ENCODE measurements at regions not wholly inside any gene's neighbourhood (a gene's known extent, or its start where the extent isn't known, plus 50 kb on each side); places are given as distances from the start of the nearest gene placed in this dataset.

DNA sequence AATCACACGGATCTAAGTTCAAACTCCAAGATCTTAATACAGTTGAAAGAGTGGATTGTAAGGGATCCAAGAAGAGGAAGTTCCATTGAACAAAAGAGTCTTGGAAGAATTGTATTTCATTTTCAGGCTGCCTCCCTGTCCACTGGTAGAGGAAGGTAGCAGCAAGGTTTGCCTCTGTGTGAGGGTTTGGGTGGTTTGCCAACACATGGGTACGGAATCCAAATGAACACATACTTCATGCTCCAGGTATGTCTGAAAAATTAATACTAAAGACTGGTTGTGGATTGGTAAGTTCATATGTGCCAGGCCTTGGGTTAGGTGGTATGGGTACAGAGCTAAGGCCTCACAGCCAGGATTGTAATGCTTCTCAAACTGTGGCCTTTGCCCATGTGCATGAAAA is 523.6 kb upstream of the BOD1L1 start:
- Histone ChIP-seq H3K9me3 (no peaks in the 10 kb centered on the region), H3K27me3 (no peaks in the 10 kb centered on the region), H3K4me3 (no peak overlapping the region), H3K36me3 (no peaks in the 10 kb centered on the region), H3K4me1 (no peaks in the 10 kb centered on the region), H3K27ac (no peak overlapping the region)
- DNase-seq (no peak), ATAC-seq (no peak)
- no peak for TF ChIP-seq POLR2A (IDR thresholded peaks at IDR 0.05)
- TF ChIP-seq, protein P1, sequence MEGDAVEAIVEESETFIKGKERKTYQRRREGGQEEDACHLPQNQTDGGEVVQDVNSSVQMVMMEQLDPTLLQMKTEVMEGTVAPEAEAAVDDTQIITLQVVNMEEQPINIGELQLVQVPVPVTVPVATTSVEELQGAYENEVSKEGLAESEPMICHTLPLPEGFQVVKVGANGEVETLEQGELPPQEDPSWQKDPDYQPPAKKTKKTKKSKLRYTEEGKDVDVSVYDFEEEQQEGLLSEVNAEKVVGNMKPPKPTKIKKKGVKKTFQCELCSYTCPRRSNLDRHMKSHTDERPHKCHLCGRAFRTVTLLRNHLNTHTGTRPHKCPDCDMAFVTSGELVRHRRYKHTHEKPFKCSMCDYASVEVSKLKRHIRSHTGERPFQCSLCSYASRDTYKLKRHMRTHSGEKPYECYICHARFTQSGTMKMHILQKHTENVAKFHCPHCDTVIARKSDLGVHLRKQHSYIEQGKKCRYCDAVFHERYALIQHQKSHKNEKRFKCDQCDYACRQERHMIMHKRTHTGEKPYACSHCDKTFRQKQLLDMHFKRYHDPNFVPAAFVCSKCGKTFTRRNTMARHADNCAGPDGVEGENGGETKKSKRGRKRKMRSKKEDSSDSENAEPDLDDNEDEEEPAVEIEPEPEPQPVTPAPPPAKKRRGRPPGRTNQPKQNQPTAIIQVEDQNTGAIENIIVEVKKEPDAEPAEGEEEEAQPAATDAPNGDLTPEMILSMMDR (IDR thresholded peaks at IDR 0.05) = no peak
- WGBS (ENCODE audit: insufficient coverage, low coverage, low lambda C conversion rate, missing lambda C conversion rate) = 65% methylated on average over 2 of the region's 2 CpGs
- intact Hi-C loops (cut with DNase I) = no loop called here

DNA sequence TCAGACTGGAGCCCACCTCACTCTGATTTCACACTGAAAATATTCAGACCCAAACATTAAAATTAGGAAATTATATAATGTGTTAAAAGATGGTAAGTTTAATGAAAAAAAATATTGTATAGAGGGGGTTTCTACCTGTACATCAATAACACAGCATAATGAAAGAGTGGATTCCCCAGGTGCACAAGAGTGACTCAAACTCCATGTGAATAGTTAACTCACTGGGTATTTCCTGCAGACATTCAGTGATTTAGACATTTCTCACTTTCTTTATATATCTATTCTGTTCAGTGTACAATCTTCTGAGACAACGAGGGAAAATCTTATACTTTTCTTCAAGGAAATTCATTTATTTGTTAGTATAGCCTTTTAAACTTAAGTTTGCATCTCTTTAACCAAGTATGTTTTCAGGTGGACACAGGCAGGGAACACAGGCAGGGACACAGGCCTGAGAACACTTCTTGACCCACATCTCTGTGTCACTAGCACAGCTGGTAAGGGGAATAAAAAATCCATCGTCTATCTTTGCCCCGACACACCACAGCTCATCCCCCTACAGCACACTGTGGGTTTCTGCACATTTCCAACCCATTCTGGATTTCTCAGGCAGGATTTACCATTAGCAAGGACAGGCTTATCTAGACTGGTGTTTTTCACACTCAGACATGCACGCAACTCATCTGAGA is 525.5 kb upstream of the BOD1L1 start:
- intact Hi-C loops (cut with DNase I) = no loop called here
- Histone ChIP-seq H3K36me3 (no peaks in the 10 kb centered on the region), H3K4me3 (no peak overlapping the region), H3K27ac (no peak overlapping the region), H3K9me3 (no peaks in the 10 kb centered on the region), H3K4me1 (no peaks in the 10 kb centered on the region), H3K27me3 (no peaks in the 10 kb centered on the region)
- WGBS (ENCODE audit: insufficient coverage, low coverage, low lambda C conversion rate, missing lambda C conversion rate) = 72% methylated on average over 4 of the region's 4 CpGs
- ATAC-seq (no peak), DNase-seq (no peak)
- TF ChIP-seq, protein P1 (IDR thresholded peaks at IDR 0.05) = no peak
- no peak for TF ChIP-seq POLR2A (IDR thresholded peaks at IDR 0.05)

DNA sequence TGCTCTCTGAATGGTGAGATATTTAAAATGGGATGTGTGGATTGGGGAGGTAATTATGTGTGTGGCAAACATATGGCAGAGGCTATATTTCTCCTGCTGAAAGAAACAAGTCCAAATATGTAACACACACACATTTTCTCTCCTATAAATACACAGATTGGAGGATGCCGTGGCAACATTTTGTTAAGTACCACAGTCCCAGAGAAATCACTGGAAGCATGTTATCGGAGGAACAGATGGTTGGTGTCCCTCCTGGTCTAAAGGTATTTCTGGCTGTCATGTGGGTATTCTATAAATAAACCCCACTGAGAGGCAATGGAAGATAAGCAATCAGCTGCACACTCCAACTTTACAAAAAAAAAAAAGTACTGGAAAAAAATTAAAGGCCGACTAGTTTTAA is 528.3 kb upstream of the BOD1L1 start:
- no peaks in the 10 kb centered on the region for H3K36me3 ChIP-seq
- H3K27me3 ChIP-seq = no peaks in the 10 kb centered on the region
- no peaks in the 10 kb centered on the region for H3K4me1 ChIP-seq
- TF ChIP-seq, protein P1 (IDR thresholded peaks at IDR 0.05) = no peak
- no peak for TF ChIP-seq POLR2A (IDR thresholded peaks at IDR 0.05)
- no peak overlapping the region for H3K4me3 ChIP-seq
- ATAC-seq (no peak), DNase-seq (no peak)
- intact Hi-C loops (cut with DNase I) = no loop called here
- whole genome bisulfite sequencing (ENCODE audit: insufficient coverage, low coverage, low lambda C conversion rate, missing lambda C conversion rate) = 87% methylated on average over 3 of the region's 3 CpGs
- H3K9me3 ChIP-seq = no peaks in the 10 kb centered on the region
- no peak overlapping the region for H3K27ac ChIP-seq

DNA sequence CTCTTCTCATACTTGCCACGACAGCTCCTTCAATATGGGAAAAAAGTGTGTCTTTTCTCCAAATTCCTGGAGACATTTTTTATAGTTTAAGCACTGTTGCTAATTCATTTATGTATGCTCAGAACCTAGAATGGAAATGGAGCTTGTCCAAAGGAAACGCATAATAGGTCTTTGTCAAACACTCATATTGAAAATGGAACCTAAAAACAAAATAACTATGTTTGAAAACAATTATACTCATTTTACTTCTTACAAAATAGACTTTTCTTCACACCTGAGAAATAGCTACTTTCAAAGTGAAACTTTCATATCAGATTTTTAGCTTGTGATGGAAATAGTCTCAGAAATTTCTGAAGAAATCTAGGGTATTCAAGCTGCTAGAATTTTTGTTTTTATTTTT is 529.7 kb upstream of the BOD1L1 start:
- no peak overlapping the region for H3K4me3 ChIP-seq
- H3K27ac ChIP-seq = no peak overlapping the region
- H3K9me3 ChIP-seq = no peaks in the 10 kb centered on the region
- H3K36me3 ChIP-seq = no peaks in the 10 kb centered on the region
- no peak for TF ChIP-seq POLR2A (IDR thresholded peaks at IDR 0.05)
- TF ChIP-seq, protein P1 (IDR thresholded peaks at IDR 0.05) = no peak
- WGBS (ENCODE audit: insufficient coverage, low coverage, low lambda C conversion rate, missing lambda C conversion rate) = 27% methylated on average over 2 of the region's 2 CpGs
- H3K4me1 ChIP-seq = no peaks in the 10 kb centered on the region
- H3K27me3 ChIP-seq = no peaks in the 10 kb centered on the region
- DNase-seq = no peak
- ATAC-seq = no peak
- intact Hi-C loops (cut with DNase I) = no loop called here
